ENCODE measurements at regions not wholly inside any gene's neighbourhood (a gene's known extent, or its start where the extent isn't known, plus 50 kb on each side); places are given as distances from the start of the nearest gene placed in this dataset.

DNA sequence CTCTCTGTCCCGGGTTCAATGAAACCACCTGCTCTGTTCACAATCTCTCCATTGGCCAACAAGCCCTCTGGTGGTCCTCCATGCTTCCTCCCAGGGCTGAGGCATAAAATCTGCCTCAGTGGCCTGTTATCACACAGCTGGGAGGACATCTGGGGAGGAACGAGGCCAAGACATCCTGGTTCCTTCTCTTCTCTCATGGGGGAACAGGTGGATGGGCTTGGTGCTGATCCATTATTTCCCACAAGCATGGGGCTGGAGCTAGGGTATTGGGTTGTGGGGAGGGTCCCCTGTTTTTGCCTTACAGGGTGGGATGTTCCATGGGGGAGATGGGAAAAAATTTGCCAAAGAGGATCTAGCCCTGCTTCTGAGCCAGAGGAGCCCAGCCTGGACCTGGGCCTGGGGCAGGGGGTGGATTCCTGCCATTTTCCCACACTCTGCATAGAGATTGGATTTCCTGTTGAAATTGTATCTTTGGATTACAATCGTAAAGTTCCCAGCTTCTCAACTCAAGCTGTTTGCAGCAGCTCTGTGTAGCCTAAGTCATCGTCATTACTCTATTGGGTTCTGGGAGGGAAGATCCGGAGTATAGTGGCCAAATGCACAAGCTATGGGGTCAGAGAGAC is 124.7 kb downstream of the NAV1 start (continued):
- no peak for TF ChIP-seq ZNF462 (CRISPR knock-in tag; IDR thresholded peaks at IDR 0.05)
- TF ChIP-seq NANOG (IDR thresholded peaks at IDR 0.05; ENCODE audit: borderline replicate concordance) = no peak

DNA sequence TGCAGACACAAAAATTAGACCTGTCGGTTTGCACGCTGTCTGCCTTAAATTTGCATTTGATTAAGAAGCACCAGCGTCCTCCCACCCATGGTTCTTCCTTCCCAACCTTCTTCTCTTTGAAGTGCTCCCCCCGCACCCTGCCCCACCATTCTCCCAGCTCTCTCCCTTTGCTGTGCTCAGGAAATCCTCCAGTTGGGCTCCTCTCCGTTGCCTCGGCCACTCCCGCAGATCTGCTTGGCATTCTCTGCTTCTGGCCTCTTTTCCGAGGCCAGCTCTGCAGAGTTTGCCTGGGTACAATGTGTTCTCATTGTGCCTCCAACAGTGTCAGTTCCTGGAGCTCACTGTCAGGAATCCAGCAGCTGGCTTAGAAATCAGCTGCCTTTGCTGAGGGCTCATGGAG is 126.1 kb downstream of the NAV1 start:
- H3K79me2 ChIP-seq (replicated peaks; ENCODE audit: insufficient read depth) = peaks cover 8% of the 10 kb centered on the region
- H3K4me3 Mint-ChIP-seq = no peak overlapping the region
- H3K4me1 Mint-ChIP-seq = peaks cover 25% of the 10 kb centered on the region
- peaks cover 12% of the 10 kb centered on the region; the same call in 1 of the 2 replicates for H4K20me1 ChIP-seq (replicated peaks; ENCODE audit: insufficient read depth)
- no peak overlapping the region for H3K27ac Mint-ChIP-seq
- H3K4me1 ChIP-seq (ENCODE audit: insufficient read depth) = no peaks in the 10 kb centered on the region
- H3K4me3 ChIP-seq = no peak overlapping the region
- no peaks in the 10 kb centered on the region for H3K36me3 ChIP-seq (ENCODE audit: insufficient read depth)
- no peaks in the 10 kb centered on the region for H3K9me3 Mint-ChIP-seq
- H3F3A ChIP-seq (replicated peaks; ENCODE audit: low read depth) = no peaks in the 10 kb centered on the region
- H2AFZ ChIP-seq = no peak overlapping the region
- no peaks in the 10 kb centered on the region for H3K36me3 Mint-ChIP-seq (ENCODE audit: low read depth)
- no peaks in the 10 kb centered on the region for H3K9me2 ChIP-seq (ENCODE audit: insufficient read depth)
- no peaks in the 10 kb centered on the region for H3K27me3 ChIP-seq (ENCODE audit: insufficient read depth)
- peaks cover 10% of the 10 kb centered on the region for H3K27me3 Mint-ChIP-seq (ENCODE audit: insufficient read depth, low read depth, poor library complexity)
- no peak for ATAC-seq
- H3K27ac ChIP-seq (ENCODE audit: low read depth) = no peak overlapping the region
- no peak overlapping the region for H3K4me2 ChIP-seq
- no peak for DNase-seq (ENCODE audit: low spot score)
- TF ChIP-seq POLR2AphosphoS5 (IDR thresholded peaks at IDR 0.05; ENCODE audit: low read depth) (no peak), NANOG (IDR thresholded peaks at IDR 0.05; ENCODE audit: borderline replicate concordance) (no peak), JUNB (IDR thresholded peaks at IDR 0.05; ENCODE audit: unreplicated experiment) (no peak), EZH2 (IDR thresholded peaks at IDR 0.05; ENCODE audit: low read depth, unreplicated experiment) (no peak), EZH2phosphoT487 (IDR thresholded peaks at IDR 0.05; ENCODE audit: unreplicated experiment) (no peak), CTCF (conservative IDR thresholded peaks at IDR 0.05; ENCODE audit: low read depth in 2 of 2) (no peak), ZNF114 (CRISPR knock-in tag; IDR thresholded peaks at IDR 0.05) (no peak), STAT1 (IDR thresholded peaks at IDR 0.05; ENCODE audit: unreplicated experiment) (no peak), CREB1 (CRISPR knock-in tag; IDR thresholded peaks at IDR 0.05; ENCODE audit: low read depth) (no peak), ZNF331 (CRISPR knock-in tag; IDR thresholded peaks at IDR 0.05; ENCODE audit: low read depth) (no peak)
- TF ChIP-seq, protein P1, sequence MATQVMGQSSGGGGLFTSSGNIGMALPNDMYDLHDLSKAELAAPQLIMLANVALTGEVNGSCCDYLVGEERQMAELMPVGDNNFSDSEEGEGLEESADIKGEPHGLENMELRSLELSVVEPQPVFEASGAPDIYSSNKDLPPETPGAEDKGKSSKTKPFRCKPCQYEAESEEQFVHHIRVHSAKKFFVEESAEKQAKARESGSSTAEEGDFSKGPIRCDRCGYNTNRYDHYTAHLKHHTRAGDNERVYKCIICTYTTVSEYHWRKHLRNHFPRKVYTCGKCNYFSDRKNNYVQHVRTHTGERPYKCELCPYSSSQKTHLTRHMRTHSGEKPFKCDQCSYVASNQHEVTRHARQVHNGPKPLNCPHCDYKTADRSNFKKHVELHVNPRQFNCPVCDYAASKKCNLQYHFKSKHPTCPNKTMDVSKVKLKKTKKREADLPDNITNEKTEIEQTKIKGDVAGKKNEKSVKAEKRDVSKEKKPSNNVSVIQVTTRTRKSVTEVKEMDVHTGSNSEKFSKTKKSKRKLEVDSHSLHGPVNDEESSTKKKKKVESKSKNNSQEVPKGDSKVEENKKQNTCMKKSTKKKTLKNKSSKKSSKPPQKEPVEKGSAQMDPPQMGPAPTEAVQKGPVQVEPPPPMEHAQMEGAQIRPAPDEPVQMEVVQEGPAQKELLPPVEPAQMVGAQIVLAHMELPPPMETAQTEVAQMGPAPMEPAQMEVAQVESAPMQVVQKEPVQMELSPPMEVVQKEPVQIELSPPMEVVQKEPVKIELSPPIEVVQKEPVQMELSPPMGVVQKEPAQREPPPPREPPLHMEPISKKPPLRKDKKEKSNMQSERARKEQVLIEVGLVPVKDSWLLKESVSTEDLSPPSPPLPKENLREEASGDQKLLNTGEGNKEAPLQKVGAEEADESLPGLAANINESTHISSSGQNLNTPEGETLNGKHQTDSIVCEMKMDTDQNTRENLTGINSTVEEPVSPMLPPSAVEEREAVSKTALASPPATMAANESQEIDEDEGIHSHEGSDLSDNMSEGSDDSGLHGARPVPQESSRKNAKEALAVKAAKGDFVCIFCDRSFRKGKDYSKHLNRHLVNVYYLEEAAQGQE (IDR thresholded peaks at IDR 0.05; ENCODE audit: unreplicated experiment) = no peak
